Transverse colon (tissue), 4 donors: ENCODE measurements at regions not wholly inside any gene's neighbourhood (a gene's known extent, or its start where the extent isn't known, plus 50 kb on each side); places are given as distances from the start of the nearest gene placed in this dataset.

Experiments
- CTCF ChIP-seq, 5 experiments: fragments of 200-600 bp in 3 of 5; fragments of 450-650 bp in 2 of 5; sonication (generic) in 3 of 5; IDR thresholded peaks; 1 replicate in 2 of 5; 2 replicates in 3 of 5; pipeline ENCODE4 v1.5.1; 2016 to 2017; ENCODE audit warnings: antibody characterized with exemption in 5 of 5, inconsistent platforms in 3 of 5, mild to moderate bottlenecking in 2 of 5, moderate library complexity in 1 of 5
- EP300 ChIP-seq: sonication (generic); formaldehyde crosslinking; IDR thresholded peaks from one replicate; pipeline ENCODE4 v1.6.1; 2017; ENCODE audit warnings: antibody characterized with exemption, low read depth
- POLR2A ChIP-seq: fragments of 450-650 bp; IDR thresholded peaks from one replicate; pipeline ENCODE4 v1.6.1; 2016; ENCODE audit warnings: antibody characterized with exemption, mild to moderate bottlenecking, moderate library complexity
- POLR2AphosphoS5 ChIP-seq, 3 donors: sonication (generic); formaldehyde crosslinking; IDR thresholded peaks; one replicate each; pipeline ENCODE4 v1.6.1; 2016; ENCODE audit warnings: antibody characterized with exemption in 3 of 3

- TF ChIP-seq CTCF (IDR thresholded peaks at IDR 0.05) (no peak), EP300 (no peak), POLR2A (no peak), POLR2AphosphoS5 (IDR thresholded peaks at IDR 0.05) (no peak)
These were observed 127.2 kb downstream of the MACIR start for GRCh38 chr5:103385722-103386121.
